ENCODE measurements at regions not wholly inside any gene's neighbourhood (a gene's known extent, or its start where the extent isn't known, plus 50 kb on each side); places are given as distances from the start of the nearest gene placed in this dataset.

DNA sequence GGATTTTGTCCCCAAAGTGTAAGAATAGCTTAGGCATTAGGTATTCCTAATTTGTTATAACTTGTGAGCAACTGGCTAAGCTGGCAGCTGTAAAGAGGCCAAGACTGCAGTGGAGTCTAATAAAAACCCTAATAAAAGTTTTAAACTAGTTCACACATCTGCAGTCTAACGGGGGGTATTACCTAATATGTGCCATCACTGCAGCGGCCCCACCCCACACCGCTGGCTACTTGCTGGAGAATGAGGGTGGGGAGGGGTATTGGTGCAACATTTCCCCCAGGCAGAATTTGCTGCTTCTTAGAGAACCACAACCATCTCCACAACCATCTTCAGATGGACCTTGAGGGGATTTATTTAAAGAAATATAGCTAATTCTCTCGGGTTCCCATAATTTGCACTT lies 135.0 kb downstream of the ZC3H11B start:
- Histone ChIP-seq H3K27me3 (ENCODE audit: control insufficient read depth, insufficient read depth, low read length) (no peaks in the 10 kb centered on the region), H3K9me3 (ENCODE audit: control insufficient read depth, insufficient read depth, low read length) (no peaks in the 10 kb centered on the region), H3K36me3 (ENCODE audit: control insufficient read depth, insufficient read depth, low read length) (no peaks in the 10 kb centered on the region), H3K27ac (ENCODE audit: low read depth, low read length) (no peak overlapping the region), H3K9ac (ENCODE audit: low read depth, low read length) (no peak overlapping the region), H3K4me3 (ENCODE audit: low read depth, low read length) (no peak overlapping the region), H3K4me1 (ENCODE audit: control insufficient read depth, insufficient read depth, low read length) (no peaks in the 10 kb centered on the region)

DNA sequence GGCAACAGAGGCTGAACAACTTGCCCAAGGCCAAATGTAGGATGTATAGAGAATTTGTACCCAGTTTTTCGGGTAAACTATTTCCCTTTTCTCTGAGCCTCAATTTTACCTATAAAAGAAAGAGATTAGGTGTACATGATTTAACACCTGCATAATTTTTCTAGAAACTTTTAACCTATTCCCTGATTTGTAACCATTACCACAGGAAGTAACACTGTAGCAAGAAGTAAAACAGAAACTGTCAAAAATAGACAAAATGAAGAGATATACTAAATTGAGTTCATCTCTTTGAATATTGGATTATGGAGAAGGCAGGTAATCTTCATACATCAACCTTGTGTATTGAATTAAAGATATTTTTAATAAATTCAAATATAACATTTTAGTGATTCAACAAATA lies 136.2 kb downstream of the ZC3H11B start:
- Histone ChIP-seq H3K9ac (ENCODE audit: low read depth, low read length) (no peak overlapping the region), H3K4me3 (ENCODE audit: low read depth, low read length) (no peak overlapping the region), H3K9me3 (ENCODE audit: control insufficient read depth, insufficient read depth, low read length) (no peaks in the 10 kb centered on the region), H3K4me1 (ENCODE audit: control insufficient read depth, insufficient read depth, low read length) (no peaks in the 10 kb centered on the region), H3K27ac (ENCODE audit: low read depth, low read length) (no peak overlapping the region), H3K27me3 (ENCODE audit: control insufficient read depth, insufficient read depth, low read length) (no peaks in the 10 kb centered on the region), H3K36me3 (ENCODE audit: control insufficient read depth, insufficient read depth, low read length) (no peaks in the 10 kb centered on the region)

DNA sequence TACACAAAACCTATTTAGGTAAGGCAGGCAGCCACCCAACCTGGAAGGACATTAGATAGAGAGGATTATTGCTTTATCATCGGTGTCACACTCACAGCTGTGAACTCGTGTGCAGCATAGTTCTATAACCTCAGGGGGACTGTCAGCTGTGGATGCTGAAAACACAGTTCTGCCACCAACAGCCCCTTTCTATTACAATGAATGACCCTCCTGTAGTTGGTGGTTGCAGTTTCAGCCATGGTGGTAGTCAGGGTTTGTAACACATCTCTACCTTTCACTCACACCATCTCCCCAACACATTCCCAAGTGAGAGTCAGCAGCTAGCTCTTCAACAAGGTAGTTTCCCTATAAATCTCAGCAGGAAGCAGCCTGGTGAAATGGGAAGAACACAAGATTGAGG lies 136.8 kb downstream of the ZC3H11B start:
- Histone ChIP-seq H3K9me3 (ENCODE audit: control insufficient read depth, insufficient read depth, low read length) (no peaks in the 10 kb centered on the region), H3K27ac (ENCODE audit: low read depth, low read length) (no peak overlapping the region), H3K9ac (ENCODE audit: low read depth, low read length) (no peak overlapping the region), H3K4me1 (ENCODE audit: control insufficient read depth, insufficient read depth, low read length) (no peaks in the 10 kb centered on the region), H3K27me3 (ENCODE audit: control insufficient read depth, insufficient read depth, low read length) (no peaks in the 10 kb centered on the region), H3K36me3 (ENCODE audit: control insufficient read depth, insufficient read depth, low read length) (no peaks in the 10 kb centered on the region), H3K4me3 (ENCODE audit: low read depth, low read length) (no peak overlapping the region)

DNA sequence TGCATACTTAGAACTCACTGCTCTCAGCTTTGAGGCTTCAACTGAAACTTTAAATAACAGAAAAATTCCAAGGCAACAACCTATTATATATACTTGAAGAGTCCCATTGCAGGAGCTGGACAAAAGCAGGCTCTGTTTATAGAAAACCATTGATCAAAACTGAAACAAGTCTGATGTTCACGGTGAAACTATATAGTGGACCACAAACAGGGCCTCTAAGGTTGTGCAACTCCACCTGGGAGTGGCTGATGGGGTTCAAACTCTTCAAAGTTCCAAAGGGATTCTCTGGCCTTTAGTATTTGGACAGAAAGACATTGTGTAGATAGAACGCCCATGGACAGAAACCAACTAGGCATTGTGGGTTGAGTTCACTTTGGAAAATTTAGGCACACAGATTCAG lies 140.3 kb downstream of the ZC3H11B start:
- Histone ChIP-seq H3K4me3 (ENCODE audit: low read depth, low read length) (no peak overlapping the region), H3K9ac (ENCODE audit: low read depth, low read length) (no peak overlapping the region), H3K27ac (ENCODE audit: low read depth, low read length) (no peak overlapping the region), H3K27me3 (ENCODE audit: control insufficient read depth, insufficient read depth, low read length) (no peaks in the 10 kb centered on the region), H3K9me3 (ENCODE audit: control insufficient read depth, insufficient read depth, low read length) (no peaks in the 10 kb centered on the region), H3K36me3 (ENCODE audit: control insufficient read depth, insufficient read depth, low read length) (no peaks in the 10 kb centered on the region), H3K4me1 (ENCODE audit: control insufficient read depth, insufficient read depth, low read length) (no peaks in the 10 kb centered on the region)

DNA sequence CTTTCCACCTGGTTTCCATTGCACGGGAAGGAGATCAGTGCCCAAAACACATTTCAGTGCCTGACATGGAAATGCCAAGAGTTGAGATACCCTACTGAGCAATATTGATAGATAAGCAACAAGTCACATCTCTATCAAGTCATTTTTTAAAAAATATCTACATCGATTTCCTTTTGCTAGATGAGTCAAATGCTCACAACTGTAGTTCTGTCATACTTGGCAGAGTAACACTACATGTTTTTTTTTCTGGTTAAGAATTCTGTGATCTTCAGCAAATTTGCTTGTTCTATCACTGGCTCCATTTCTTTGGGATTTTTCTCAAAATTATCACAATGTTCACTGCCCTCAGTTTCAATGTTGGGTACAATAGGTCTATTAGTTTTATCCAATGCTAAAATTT lies 145.4 kb downstream of the ZC3H11B start:
- no peaks in the 10 kb centered on the region for H3K4me1 ChIP-seq (ENCODE audit: control insufficient read depth, insufficient read depth, low read length)
- H3K9me3 ChIP-seq (ENCODE audit: control insufficient read depth, insufficient read depth, low read length): no peaks in the 10 kb centered on the region
- no peak overlapping the region for H3K4me3 ChIP-seq (ENCODE audit: low read depth, low read length)
- no peak overlapping the region for H3K9ac ChIP-seq (ENCODE audit: low read depth, low read length)
- H3K27ac ChIP-seq (ENCODE audit: low read depth, low read length): no peak overlapping the region
- no peaks in the 10 kb centered on the region for H3K27me3 ChIP-seq (ENCODE audit: control insufficient read depth, insufficient read depth, low read length)
- no peaks in the 10 kb centered on the region for H3K36me3 ChIP-seq (ENCODE audit: control insufficient read depth, insufficient read depth, low read length)

DNA sequence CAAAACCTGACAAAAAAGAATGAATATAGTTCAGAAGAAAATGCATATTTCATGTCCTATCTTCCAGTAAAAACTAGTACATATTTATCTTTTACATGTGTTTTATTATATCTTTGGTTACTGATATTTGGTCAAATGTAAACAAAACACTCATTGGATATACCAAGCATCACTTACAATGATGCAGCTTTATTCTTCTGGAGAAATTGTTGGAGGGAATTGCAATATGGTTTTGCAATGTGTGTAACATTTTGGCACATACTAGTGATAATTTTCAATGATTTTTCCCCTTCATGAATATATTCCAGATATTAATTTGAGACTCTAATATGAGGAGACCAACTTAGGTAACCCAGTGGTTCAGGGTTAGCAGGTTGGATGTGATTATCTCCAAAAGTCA lies 146.1 kb downstream of the ZC3H11B start:
- no peak overlapping the region for H3K9ac ChIP-seq (ENCODE audit: low read depth, low read length)
- H3K4me1 ChIP-seq (ENCODE audit: control insufficient read depth, insufficient read depth, low read length): no peaks in the 10 kb centered on the region
- no peak overlapping the region for H3K27ac ChIP-seq (ENCODE audit: low read depth, low read length)
- no peaks in the 10 kb centered on the region for H3K36me3 ChIP-seq (ENCODE audit: control insufficient read depth, insufficient read depth, low read length)
- no peaks in the 10 kb centered on the region for H3K27me3 ChIP-seq (ENCODE audit: control insufficient read depth, insufficient read depth, low read length)
- H3K9me3 ChIP-seq (ENCODE audit: control insufficient read depth, insufficient read depth, low read length): no peaks in the 10 kb centered on the region
- no peak overlapping the region for H3K4me3 ChIP-seq (ENCODE audit: low read depth, low read length)

DNA sequence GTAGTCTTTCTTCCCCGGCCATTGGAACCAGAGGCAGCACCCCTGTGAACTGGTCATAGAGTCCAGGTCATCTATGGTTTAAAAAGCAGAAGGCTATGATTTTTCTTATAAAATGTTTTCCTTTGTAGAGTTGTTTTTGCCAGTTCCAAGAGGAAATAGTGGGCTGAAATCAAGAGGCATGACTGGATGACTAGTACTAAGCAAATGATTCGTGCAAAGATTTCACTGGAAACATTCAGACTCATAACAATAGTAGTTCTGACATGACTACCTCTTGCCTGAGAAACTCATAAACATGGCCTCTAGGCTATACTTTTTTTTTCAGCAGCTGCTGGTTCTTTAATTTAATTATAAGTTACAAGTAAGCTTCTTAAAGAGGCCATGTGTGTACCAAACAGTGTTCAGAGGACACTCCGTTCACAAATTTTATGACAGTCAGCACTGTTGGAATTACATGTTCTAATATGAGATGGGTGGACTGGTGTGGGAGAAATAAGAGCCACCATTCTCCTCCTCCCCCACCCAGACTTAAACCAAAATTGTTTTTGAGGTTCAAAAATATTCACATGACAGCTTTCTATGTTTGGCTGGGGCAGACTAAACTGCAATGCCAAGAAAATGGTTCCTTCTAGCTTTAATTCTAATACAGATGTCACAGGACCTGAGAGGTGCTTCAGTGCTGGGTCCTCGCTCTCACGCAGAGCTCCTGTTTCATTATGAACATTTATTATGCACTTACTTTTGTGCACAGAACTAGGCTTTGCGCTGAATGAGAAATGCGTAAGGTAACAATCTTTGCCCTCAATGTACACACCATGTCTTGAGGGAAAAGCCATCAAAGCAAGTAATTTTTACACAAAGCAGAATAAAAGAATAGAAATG lies 147.5 kb downstream of the ZC3H11B start:
- no peak overlapping the region for H3K9ac ChIP-seq (ENCODE audit: low read depth, low read length)

DNA sequence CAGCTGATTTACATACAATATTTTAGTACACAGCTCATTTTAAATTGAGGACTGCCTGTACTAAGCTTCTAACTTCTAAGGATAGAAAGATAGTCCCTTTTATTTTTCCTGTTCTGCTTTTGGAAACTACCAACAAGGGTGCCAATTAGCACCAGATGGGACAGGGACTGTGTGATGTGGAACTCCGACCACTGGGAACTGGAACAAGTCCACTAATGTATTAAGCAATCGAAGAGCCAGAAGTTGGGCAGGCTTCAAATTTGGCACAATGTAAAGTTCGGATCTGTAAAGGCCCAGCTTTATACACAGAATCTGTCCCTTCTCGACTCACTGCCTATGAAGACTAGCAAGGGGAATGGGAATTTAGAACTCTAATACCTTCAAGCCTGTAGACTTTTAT lies 149.3 kb downstream of the ZC3H11B start:
- H3K9me3 ChIP-seq (ENCODE audit: control insufficient read depth, insufficient read depth, low read length): no peaks in the 10 kb centered on the region

More for the DNA sequence above, 147.5 kb downstream of the ZC3H11B start:
- Histone ChIP-seq H3K9me3 (ENCODE audit: control insufficient read depth, insufficient read depth, low read length) (no peaks in the 10 kb centered on the region), H3K27ac (ENCODE audit: low read depth, low read length) (no peak overlapping the region), H3K4me1 (ENCODE audit: control insufficient read depth, insufficient read depth, low read length) (no peaks in the 10 kb centered on the region), H3K4me3 (ENCODE audit: low read depth, low read length) (no peak overlapping the region), H3K27me3 (ENCODE audit: control insufficient read depth, insufficient read depth, low read length) (no peaks in the 10 kb centered on the region), H3K36me3 (ENCODE audit: control insufficient read depth, insufficient read depth, low read length) (no peaks in the 10 kb centered on the region)

DNA sequence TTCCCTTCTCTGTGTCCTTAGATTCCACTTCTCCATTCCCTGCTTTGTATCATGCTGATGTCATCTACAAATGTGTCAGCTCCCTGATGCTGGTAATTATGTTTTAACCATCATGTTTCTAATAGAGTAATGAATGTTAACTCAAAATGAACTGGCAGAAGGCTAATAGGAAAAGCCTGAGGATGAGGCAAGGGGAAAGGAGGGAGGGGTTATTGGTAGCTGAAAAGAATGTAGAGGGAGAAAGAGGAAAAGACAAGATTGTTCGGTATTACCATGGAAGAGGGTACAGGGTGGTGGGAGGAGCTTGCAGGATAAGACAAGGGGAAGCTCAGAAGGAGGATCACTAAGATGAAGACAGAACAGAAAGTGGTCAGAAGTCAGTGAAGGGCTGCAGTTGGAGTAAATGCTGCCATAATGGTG lies 150.9 kb downstream of the ZC3H11B start:
- no peak overlapping the region for H3K27ac ChIP-seq (ENCODE audit: low read depth, low read length)
- no peaks in the 10 kb centered on the region for H3K4me1 ChIP-seq (ENCODE audit: control insufficient read depth, insufficient read depth, low read length)
- H3K9me3 ChIP-seq (ENCODE audit: control insufficient read depth, insufficient read depth, low read length): no peaks in the 10 kb centered on the region
- no peaks in the 10 kb centered on the region for H3K27me3 ChIP-seq (ENCODE audit: control insufficient read depth, insufficient read depth, low read length)
- H3K36me3 ChIP-seq (ENCODE audit: control insufficient read depth, insufficient read depth, low read length): no peaks in the 10 kb centered on the region
- no peak overlapping the region for H3K9ac ChIP-seq (ENCODE audit: low read depth, low read length)
- no peak overlapping the region for H3K4me3 ChIP-seq (ENCODE audit: low read depth, low read length)

More for the DNA sequence above, 149.3 kb downstream of the ZC3H11B start:
- no peaks in the 10 kb centered on the region for H3K4me1 ChIP-seq (ENCODE audit: control insufficient read depth, insufficient read depth, low read length)
- no peaks in the 10 kb centered on the region for H3K27me3 ChIP-seq (ENCODE audit: control insufficient read depth, insufficient read depth, low read length)
- H3K27ac ChIP-seq (ENCODE audit: low read depth, low read length): no peak overlapping the region
- no peak overlapping the region for H3K4me3 ChIP-seq (ENCODE audit: low read depth, low read length)
- no peaks in the 10 kb centered on the region for H3K36me3 ChIP-seq (ENCODE audit: control insufficient read depth, insufficient read depth, low read length)
- no peak overlapping the region for H3K9ac ChIP-seq (ENCODE audit: low read depth, low read length)

DNA sequence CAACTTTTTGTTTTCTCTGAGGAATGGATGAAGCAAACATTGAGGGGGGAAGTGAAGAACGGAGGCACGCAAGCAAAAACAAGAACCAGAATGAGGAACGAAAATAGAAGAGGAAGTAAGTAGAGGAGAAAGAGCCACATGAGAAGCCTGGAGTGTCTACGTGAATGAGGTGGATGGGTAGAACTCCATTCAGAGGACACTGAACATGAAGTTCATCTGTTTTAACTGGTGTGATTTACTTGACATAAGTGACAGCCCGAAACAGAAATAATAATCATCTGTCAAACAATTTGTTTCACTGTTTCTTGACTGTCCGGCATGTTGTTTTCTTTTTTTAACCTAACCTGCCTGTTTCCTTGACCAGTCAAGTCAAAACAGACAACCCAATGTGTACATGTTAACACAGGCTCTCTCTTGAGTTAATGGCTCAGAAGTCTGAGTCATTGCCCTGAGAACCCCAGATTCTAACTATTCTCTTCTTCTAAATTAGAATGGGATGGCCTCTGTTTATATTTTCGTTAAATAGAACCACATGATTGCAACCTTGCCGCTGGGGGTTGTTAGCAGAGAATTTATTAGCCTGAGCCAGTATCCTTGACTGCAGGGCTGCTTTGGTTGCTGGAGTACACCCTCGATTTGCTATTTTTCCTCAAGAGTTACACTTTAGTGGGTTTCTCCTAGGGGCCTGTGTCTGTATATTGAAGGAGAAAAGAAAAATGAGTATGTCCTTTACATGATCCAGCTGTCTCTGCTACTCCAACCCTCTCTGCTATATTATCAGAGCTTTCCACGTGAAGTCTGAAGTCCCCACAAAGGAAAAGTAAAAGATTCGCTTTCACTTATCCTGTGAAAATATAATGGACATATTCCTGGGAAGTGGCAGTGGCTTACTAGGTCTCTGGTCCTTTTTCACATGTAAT lies 151.7 kb downstream of the ZC3H11B start:
- H3K9ac ChIP-seq (ENCODE audit: low read depth, low read length): no peak overlapping the region
- no peaks in the 10 kb centered on the region for H3K27me3 ChIP-seq (ENCODE audit: control insufficient read depth, insufficient read depth, low read length)
- no peaks in the 10 kb centered on the region for H3K36me3 ChIP-seq (ENCODE audit: control insufficient read depth, insufficient read depth, low read length)
- H3K4me3 ChIP-seq (ENCODE audit: low read depth, low read length): no peak overlapping the region
- no peaks in the 10 kb centered on the region for H3K4me1 ChIP-seq (ENCODE audit: control insufficient read depth, insufficient read depth, low read length)
- H3K27ac ChIP-seq (ENCODE audit: low read depth, low read length): no peak overlapping the region
- H3K9me3 ChIP-seq (ENCODE audit: control insufficient read depth, insufficient read depth, low read length): no peaks in the 10 kb centered on the region

Data from HUES48 (cell line).